ENCODE measurements at regions not wholly inside any gene's neighbourhood (a gene's known extent, or its start where the extent isn't known, plus 50 kb on each side); places are given as distances from the start of the nearest gene placed in this dataset.

GRCh38 chr7:17194656-17195055 is 103.8 kb upstream of the AHR start:
- no peak overlapping the region for H2AFZ ChIP-seq
- no peaks in the 10 kb centered on the region for H3K79me2 ChIP-seq
- no peaks in the 10 kb centered on the region for H3K27me3 ChIP-seq (ENCODE audit: control insufficient read depth, insufficient read depth, low read length)
- no peaks in the 10 kb centered on the region for H3K9me3 ChIP-seq (ENCODE audit: control insufficient read depth, low read length)
- no peak for TF ChIP-seq CTCF (IDR thresholded peaks at IDR 0.05)
- H3K4me1 ChIP-seq = no peaks in the 10 kb centered on the region
- no peak overlapping the region for H3K4me3 ChIP-seq (ENCODE audit: low read depth, low read length)
- H3K9ac ChIP-seq = no peak overlapping the region
- H3K36me3 ChIP-seq (ENCODE audit: control insufficient read depth, insufficient read depth, low read length) = no peaks in the 10 kb centered on the region
- no peak overlapping the region for H3K4me2 ChIP-seq (ENCODE audit: low read length)
- no peak overlapping the region for H3K27ac ChIP-seq

- Histone ChIP-seq H3K9me3 (ENCODE audit: control insufficient read depth, low read length) (no peaks in the 10 kb centered on the region), H2AFZ (no peak overlapping the region), H3K79me2 (no peaks in the 10 kb centered on the region), H3K4me2 (ENCODE audit: low read length) (no peak overlapping the region), H3K4me3 (ENCODE audit: low read depth, low read length) (no peak overlapping the region), H3K9ac (no peak overlapping the region), H3K4me1 (no peaks in the 10 kb centered on the region), H3K27ac (no peak overlapping the region), H3K27me3 (ENCODE audit: control insufficient read depth, insufficient read depth, low read length) (no peaks in the 10 kb centered on the region), H3K36me3 (ENCODE audit: control insufficient read depth, insufficient read depth, low read length) (no peaks in the 10 kb centered on the region)
- no peak for TF ChIP-seq CTCF (IDR thresholded peaks at IDR 0.05)
These were observed 102.9 kb upstream of the AHR start for GRCh38 chr7:17195576-17195975.

- H3K4me2 ChIP-seq (ENCODE audit: low read length) = no peak overlapping the region
- no peak overlapping the region for H3K4me3 ChIP-seq (ENCODE audit: low read depth, low read length)
- TF ChIP-seq CTCF (IDR thresholded peaks at IDR 0.05) = no peak
- no peak overlapping the region for H3K27ac ChIP-seq
- no peak overlapping the region for H3K9ac ChIP-seq
- no peaks in the 10 kb centered on the region for H3K79me2 ChIP-seq
- no peaks in the 10 kb centered on the region for H3K9me3 ChIP-seq (ENCODE audit: control insufficient read depth, low read length)
- H3K4me1 ChIP-seq = no peaks in the 10 kb centered on the region
- H2AFZ ChIP-seq = no peak overlapping the region
- H3K27me3 ChIP-seq (ENCODE audit: control insufficient read depth, insufficient read depth, low read length) = no peaks in the 10 kb centered on the region
- no peaks in the 10 kb centered on the region for H3K36me3 ChIP-seq (ENCODE audit: control insufficient read depth, insufficient read depth, low read length)
These were observed 92.5 kb upstream of the AHR start for GRCh38 chr7:17205910-17206309.

- H3K4me2 ChIP-seq (ENCODE audit: low read length) = no peak overlapping the region
- no peaks in the 10 kb centered on the region for H3K4me1 ChIP-seq
- no peak overlapping the region for H3K4me3 ChIP-seq (ENCODE audit: low read depth, low read length)
- no peak for TF ChIP-seq CTCF (IDR thresholded peaks at IDR 0.05)
- H3K36me3 ChIP-seq (ENCODE audit: control insufficient read depth, insufficient read depth, low read length) = no peaks in the 10 kb centered on the region
- no peaks in the 10 kb centered on the region for H3K79me2 ChIP-seq
- H3K9me3 ChIP-seq (ENCODE audit: control insufficient read depth, low read length) = no peaks in the 10 kb centered on the region
- H3K27ac ChIP-seq = no peak overlapping the region
- H3K27me3 ChIP-seq (ENCODE audit: control insufficient read depth, insufficient read depth, low read length) = no peaks in the 10 kb centered on the region
- H3K9ac ChIP-seq = no peak overlapping the region
- H2AFZ ChIP-seq = no peak overlapping the region
These were observed 92.0 kb upstream of the AHR start for GRCh38 chr7:17206349-17206905.

GRCh38 chr7:17207220-17207619 is 91.2 kb upstream of the AHR start:
- no peaks in the 10 kb centered on the region for H3K79me2 ChIP-seq
- H3K36me3 ChIP-seq (ENCODE audit: control insufficient read depth, insufficient read depth, low read length) = no peaks in the 10 kb centered on the region
- H2AFZ ChIP-seq = no peak overlapping the region
- no peak overlapping the region for H3K4me2 ChIP-seq (ENCODE audit: low read length)
- no peaks in the 10 kb centered on the region for H3K4me1 ChIP-seq
- no peaks in the 10 kb centered on the region for H3K27me3 ChIP-seq (ENCODE audit: control insufficient read depth, insufficient read depth, low read length)
- H3K9me3 ChIP-seq (ENCODE audit: control insufficient read depth, low read length) = no peaks in the 10 kb centered on the region
- no peak overlapping the region for H3K4me3 ChIP-seq (ENCODE audit: low read depth, low read length)
- no peak overlapping the region for H3K27ac ChIP-seq
- no peak for TF ChIP-seq CTCF (IDR thresholded peaks at IDR 0.05)
- H3K9ac ChIP-seq = no peak overlapping the region

Data from parathyroid adenoma (tissue), 2 donors.